K562 (cell line): ENCODE measurements at regions not wholly inside any gene's neighbourhood (a gene's known extent, or its start where the extent isn't known, plus 50 kb on each side); places are given as distances from the start of the nearest gene placed in this dataset.

Experiments used
- ATAC-seq: fragments of 200-7000 bp; cut with Tn5 transposase; 3 replicates; pipeline ENCODE4 v1.9.1; 2020; ENCODE audit warnings: moderate library complexity
- BruUV-seq: library from RNA; stranded (reverse); fragments of 400-500 nt; replicated peaks from 2 replicates; lab custom pipeline; 2021; lab: Mats Ljungman, UMichigan
- CTCF ChIA-PET: fragments of 300-600 bp; formaldehyde crosslinking; extraction: SDS; loops from one replicate; lab custom pipeline; 2021; ENCODE audit warnings: low intra/inter-chr PET ratio; lab: Yijun Ruan, JAX
- POLR2A ChIA-PET: fragments of 300-600, 350-650 bp; sonication (Branson Sonifier 250); formaldehyde crosslinking; extraction: SDS; loops from one replicate; lab custom pipeline; 2021; ENCODE audit warnings: antibody characterized with exemption, inconsistent platforms; lab: Yijun Ruan, JAX
- DNase-seq, 4 experiments: peaks; one replicate each; pipeline versions ENCODE4 v3.0.0 to v3.0.0-alpha.2; 2011 to 2018; ENCODE audit warnings: low spot score in 3 of 4, mixed read lengths in 3 of 4; ENCODE audit errors: extremely low read depth in 1 of 4
- FAIRE-seq: peaks from 2 replicates; lab custom pipeline; 2011; peaks lifted over from hg19 to GRCh38; lab: Jason Lieb, UNC
- H2AFZ ChIP-seq: 2 replicates; pipeline ENCODE4 v1.6.0; 2011; ENCODE audit warnings: low read depth, low read length, control low read depth, inconsistent platforms
- H3K27ac ChIP-seq: fragments of 200-600 bp; 3 replicates; pipeline ENCODE4 v1.8.0; 2011; ENCODE audit warnings: low read depth, mild to moderate bottlenecking, control low read depth, inconsistent platforms, low read length, moderate library complexity, mixed read lengths; ENCODE audit errors: extremely low read depth
- H3K27me3 ChIP-seq, 2 experiments: fragments of 300-600 bp in 1 of 2; 2 replicates in 1 of 2; 3 replicates in 1 of 2; pipeline versions ENCODE4 v1.6.0 to v1.8.0; 2011; ENCODE audit warnings: inconsistent platforms in 2 of 2, low read length in 2 of 2, mild to moderate bottlenecking in 1 of 2, mixed read lengths in 1 of 2, moderate library complexity in 1 of 2; ENCODE audit not compliant: control insufficient read depth in 2 of 2, insufficient read depth in 2 of 2
- H3K36me3 ChIP-seq: fragments of 300-600 bp; 3 replicates; pipeline ENCODE4 v1.8.0; 2011; ENCODE audit warnings: mild to moderate bottlenecking, low read length, inconsistent platforms; ENCODE audit not compliant: control insufficient read depth, insufficient read depth
- H3K4me1 ChIP-seq, 2 experiments: fragments of 200-600 bp in 1 of 2; replicated peaks in 1 of 2; 2 replicates in 1 of 2; 3 replicates in 1 of 2; pipeline versions ENCODE4 v1.5.1 to v1.8.0; 2011; ENCODE audit warnings: inconsistent platforms in 2 of 2, low read length in 2 of 2, mild to moderate bottlenecking in 1 of 2, mixed read lengths in 1 of 2, moderate library complexity in 1 of 2; ENCODE audit not compliant: control insufficient read depth in 2 of 2, insufficient read depth in 2 of 2
- H3K4me2 ChIP-seq: 2 replicates; pipeline ENCODE4 v1.6.1; 2011; ENCODE audit warnings: low read length, control low read depth, inconsistent platforms, mixed read lengths; ENCODE audit not compliant: insufficient read depth
- H3K4me3 ChIP-seq: fragments of 200-600 bp; sonication (generic), shearing (Covaris generic); 2 replicates; pipeline ENCODE4 v1.5.1; 2016; ENCODE audit warnings: control low read depth, inconsistent platforms
- H3K79me2 ChIP-seq: fragments of 200-600 bp; 3 replicates; pipeline ENCODE4 v1.8.0; 2011; ENCODE audit warnings: low read length, inconsistent platforms; ENCODE audit not compliant: control insufficient read depth, insufficient read depth
- H3K9ac ChIP-seq, 2 experiments: 2 replicates each; pipeline versions ENCODE4 v1.6.0 to v1.6.1; 2011; ENCODE audit warnings: low read depth in 2 of 2, low read length in 2 of 2, control low read depth in 1 of 2, inconsistent platforms in 1 of 2, mild to moderate bottlenecking in 1 of 2, mixed read lengths in 1 of 2; ENCODE audit not compliant: insufficient read depth in 1 of 2
- H3K9me1 ChIP-seq: one replicate; pipeline ENCODE4 v1.6.0; 2011; ENCODE audit warnings: inconsistent platforms, mild to moderate bottlenecking, low read length, moderate library complexity; ENCODE audit not compliant: control insufficient read depth, insufficient read depth
- H3K9me3 ChIP-seq: replicated peaks from 2 replicates; pipeline ENCODE4 v1.5.1; 2011; ENCODE audit warnings: low read depth, low read length, inconsistent platforms; ENCODE audit not compliant: control insufficient read depth, insufficient read depth
- H4K20me1 ChIP-seq: replicated peaks from 2 replicates; pipeline ENCODE4 v1.6.1; 2011; ENCODE audit warnings: low read length, inconsistent platforms, mixed read lengths; ENCODE audit not compliant: control insufficient read depth, insufficient read depth
- DMBX1 ChIP-seq: fragments of 250-450 bp; sonication (Bioruptor Pico); IDR thresholded peaks from 2 replicates; pipeline ENCODE4 v1.8.0; 2022; ENCODE audit warnings: inconsistent platforms, mild to moderate bottlenecking, moderate library complexity, borderline replicate concordance
- HNRNPUL1 ChIP-seq: fragments of 200-400 bp; formaldehyde crosslinking; IDR thresholded peaks from 2 replicates; pipeline ENCODE4 v1.6.1; 2017; ENCODE audit warnings: low read length
- RBM14 ChIP-seq: fragments of 200-400 bp; formaldehyde crosslinking; IDR thresholded peaks from 2 replicates; pipeline ENCODE4 v1.6.1; 2018; ENCODE audit warnings: low read depth, mild to moderate bottlenecking, low read length, moderate library complexity, borderline replicate concordance; ENCODE audit not compliant: insufficient read depth
- RBM22 ChIP-seq: fragments of 200-400 bp; formaldehyde crosslinking; IDR thresholded peaks from 2 replicates; pipeline ENCODE4 v1.6.1; 2018; ENCODE audit warnings: low read length, low read depth; ENCODE audit not compliant: poor library complexity, severe bottlenecking
- RHOXF2B ChIP-seq: fragments of 250-450 bp; sonication (Bioruptor Pico); conservative IDR thresholded peaks from 2 replicates; pipeline ENCODE4 v1.5.1; 2021
- ZBTB17 ChIP-seq: fragments of 450-650 bp; formaldehyde crosslinking; IDR thresholded peaks from 2 replicates; pipeline ENCODE4 v1.4.0; 2020; ENCODE audit warnings: mild to moderate bottlenecking
- WGBS: fragments of 100-300 bp; shearing (Covaris generic); methylation state at CpG from one replicate; pipeline ENCODE4 v1.1.6; 2016; ENCODE audit warnings: low coverage, mixed read lengths; ENCODE audit not compliant: insufficient coverage; ENCODE audit errors: missing lambda C conversion rate; 5-methylcytosine and 5-hydroxymethylcytosine counted together
- in situ Hi-C: fragments of 300-500 bp; cut with MboI; formaldehyde crosslinking; loops from 4 replicates; pipeline ENCODE4 v1.15.0; 2018; ENCODE audit warnings: inconsistent platforms, mixed read lengths
- intact Hi-C: fragments of 100-400 bp; cut with micrococcal nuclease; formaldehyde crosslinking; loops from 2 replicates; pipeline ENCODE4 v1.14.2; 2022
- TF ChIP-seq, protein P1 (sequence below): fragments of 250-450 bp; sonication (Bioruptor Pico); IDR thresholded peaks from 2 replicates; pipeline ENCODE4 v1.4.0; 2020
- TF ChIP-seq, protein P2 (sequence below): fragments of 250-450 bp; sonication (Bioruptor Pico); IDR thresholded peaks from 2 replicates; pipeline ENCODE4 v1.5.0; 2021; ENCODE audit warnings: mild to moderate bottlenecking, borderline replicate concordance
- TF ChIP-seq, protein P3 (sequence below), 2 experiments: IDR thresholded peaks; 2 replicates each; pipeline ENCODE4 v1.6.1; 2012; ENCODE audit warnings: improper control_type of control experiment in 2 of 2, low read depth in 2 of 2, low read length in 2 of 2, borderline replicate concordance in 1 of 2
- TF ChIP-seq, protein P4 (sequence below): fragments of 450-650 bp; formaldehyde crosslinking; IDR thresholded peaks from 2 replicates; pipeline ENCODE4 v1.4.0; 2022; ENCODE audit warnings: mild to moderate bottlenecking, moderate library complexity

DNA sequence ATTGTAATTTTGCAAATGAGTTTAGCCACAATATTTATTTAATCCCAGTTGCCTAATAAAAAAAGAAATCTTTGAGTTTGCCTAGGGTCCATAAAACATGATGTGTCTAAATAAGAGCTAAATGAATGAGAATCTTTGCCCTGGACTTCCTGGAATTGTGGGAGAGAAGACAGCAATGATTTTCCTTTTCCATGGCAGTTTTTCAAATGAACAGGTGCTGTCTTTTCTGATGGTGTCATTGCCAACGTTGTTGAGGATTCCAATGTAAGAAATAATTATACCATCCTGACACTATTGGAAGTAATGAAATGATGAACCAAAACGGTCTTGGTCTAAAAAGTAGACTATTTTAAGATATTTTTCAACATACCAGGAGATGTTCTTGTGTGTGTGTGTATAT, 984.7 kb upstream of the CELF2 start:
- Histone ChIP-seq H3K9ac (no peak overlapping the region), H4K20me1 (no peaks in the 10 kb centered on the region), H3K27me3 (no peaks in the 10 kb centered on the region), H3K36me3 (no peaks in the 10 kb centered on the region), H3K4me1 (no peaks in the 10 kb centered on the region), H2AFZ (no peak overlapping the region), H3K9me1 (no peaks in the 10 kb centered on the region), H3K9me3 (no peaks in the 10 kb centered on the region), H3K4me2 (no peak overlapping the region), H3K4me3 (no peak overlapping the region), H3K79me2 (no peaks in the 10 kb centered on the region), H3K27ac (no peak overlapping the region)
- in situ Hi-C loops, result no loop called here
- ChIA-PET POLR2A (no interaction called here), CTCF (no interaction called here)
- TF ChIP-seq HNRNPUL1 (no peak), RBM22 (no peak), DMBX1 (no peak), ZBTB17 (CRISPR knock-in tag) (no peak), RHOXF2B (CRISPR knock-in tag) (no peak), RBM14 (no peak)
- TF ChIP-seq, protein P1, sequence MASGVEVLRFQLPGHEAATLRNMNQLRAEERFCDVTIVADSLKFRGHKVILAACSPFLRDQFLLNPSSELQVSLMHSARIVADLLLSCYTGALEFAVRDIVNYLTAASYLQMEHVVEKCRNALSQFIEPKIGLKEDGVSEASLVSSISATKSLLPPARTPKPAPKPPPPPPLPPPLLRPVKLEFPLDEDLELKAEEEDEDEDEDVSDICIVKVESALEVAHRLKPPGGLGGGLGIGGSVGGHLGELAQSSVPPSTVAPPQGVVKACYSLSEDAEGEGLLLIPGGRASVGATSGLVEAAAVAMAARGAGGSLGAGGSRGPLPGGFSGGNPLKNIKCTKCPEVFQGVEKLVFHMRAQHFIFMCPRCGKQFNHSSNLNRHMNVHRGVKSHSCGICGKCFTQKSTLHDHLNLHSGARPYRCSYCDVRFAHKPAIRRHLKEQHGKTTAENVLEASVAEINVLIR, result no peak
- TF ChIP-seq, protein P2, sequence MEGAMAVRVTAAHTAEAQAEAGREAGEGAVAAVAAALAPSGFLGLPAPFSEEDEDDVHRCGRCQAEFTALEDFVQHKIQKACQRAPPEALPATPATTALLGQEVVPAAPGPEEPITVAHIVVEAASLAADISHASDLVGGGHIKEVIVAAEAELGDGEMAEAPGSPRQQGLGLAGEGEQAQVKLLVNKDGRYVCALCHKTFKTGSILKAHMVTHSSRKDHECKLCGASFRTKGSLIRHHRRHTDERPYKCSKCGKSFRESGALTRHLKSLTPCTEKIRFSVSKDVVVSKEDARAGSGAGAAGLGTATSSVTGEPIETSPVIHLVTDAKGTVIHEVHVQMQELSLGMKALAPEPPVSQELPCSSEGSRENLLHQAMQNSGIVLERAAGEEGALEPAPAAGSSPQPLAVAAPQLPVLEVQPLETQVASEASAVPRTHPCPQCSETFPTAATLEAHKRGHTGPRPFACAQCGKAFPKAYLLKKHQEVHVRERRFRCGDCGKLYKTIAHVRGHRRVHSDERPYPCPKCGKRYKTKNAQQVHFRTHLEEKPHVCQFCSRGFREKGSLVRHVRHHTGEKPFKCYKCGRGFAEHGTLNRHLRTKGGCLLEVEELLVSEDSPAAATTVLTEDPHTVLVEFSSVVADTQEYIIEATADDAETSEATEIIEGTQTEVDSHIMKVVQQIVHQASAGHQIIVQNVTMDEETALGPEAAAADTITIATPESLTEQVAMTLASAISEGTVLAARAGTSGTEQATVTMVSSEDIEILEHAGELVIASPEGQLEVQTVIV, result no peak
- TF ChIP-seq, protein P3, sequence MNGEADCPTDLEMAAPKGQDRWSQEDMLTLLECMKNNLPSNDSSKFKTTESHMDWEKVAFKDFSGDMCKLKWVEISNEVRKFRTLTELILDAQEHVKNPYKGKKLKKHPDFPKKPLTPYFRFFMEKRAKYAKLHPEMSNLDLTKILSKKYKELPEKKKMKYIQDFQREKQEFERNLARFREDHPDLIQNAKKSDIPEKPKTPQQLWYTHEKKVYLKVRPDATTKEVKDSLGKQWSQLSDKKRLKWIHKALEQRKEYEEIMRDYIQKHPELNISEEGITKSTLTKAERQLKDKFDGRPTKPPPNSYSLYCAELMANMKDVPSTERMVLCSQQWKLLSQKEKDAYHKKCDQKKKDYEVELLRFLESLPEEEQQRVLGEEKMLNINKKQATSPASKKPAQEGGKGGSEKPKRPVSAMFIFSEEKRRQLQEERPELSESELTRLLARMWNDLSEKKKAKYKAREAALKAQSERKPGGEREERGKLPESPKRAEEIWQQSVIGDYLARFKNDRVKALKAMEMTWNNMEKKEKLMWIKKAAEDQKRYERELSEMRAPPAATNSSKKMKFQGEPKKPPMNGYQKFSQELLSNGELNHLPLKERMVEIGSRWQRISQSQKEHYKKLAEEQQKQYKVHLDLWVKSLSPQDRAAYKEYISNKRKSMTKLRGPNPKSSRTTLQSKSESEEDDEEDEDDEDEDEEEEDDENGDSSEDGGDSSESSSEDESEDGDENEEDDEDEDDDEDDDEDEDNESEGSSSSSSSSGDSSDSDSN (IDR thresholded peaks at IDR 0.05; ENCODE audit: borderline replicate concordance in 1 of 2, low read depth in 2 of 2, low read length in 2 of 2), result no peak
- TF ChIP-seq, protein P4, sequence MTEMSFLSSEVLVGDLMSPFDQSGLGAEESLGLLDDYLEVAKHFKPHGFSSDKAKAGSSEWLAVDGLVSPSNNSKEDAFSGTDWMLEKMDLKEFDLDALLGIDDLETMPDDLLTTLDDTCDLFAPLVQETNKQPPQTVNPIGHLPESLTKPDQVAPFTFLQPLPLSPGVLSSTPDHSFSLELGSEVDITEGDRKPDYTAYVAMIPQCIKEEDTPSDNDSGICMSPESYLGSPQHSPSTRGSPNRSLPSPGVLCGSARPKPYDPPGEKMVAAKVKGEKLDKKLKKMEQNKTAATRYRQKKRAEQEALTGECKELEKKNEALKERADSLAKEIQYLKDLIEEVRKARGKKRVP (CRISPR knock-in tag), result no peak
- BruUV-seq, result no TSS peak
- no peak for FAIRE-seq
- no peak for DNase-seq
- WGBS, result 8% methylated on average over 2 of the region's 2 CpGs
- intact Hi-C loops, result no loop called here
- no peak for ATAC-seq
